ENCODE measurements at regions not wholly inside any gene's neighbourhood (a gene's known extent, or its start where the extent isn't known, plus 50 kb on each side); places are given as distances from the start of the nearest gene placed in this dataset.

GRCh38 chr9:117869287-117869686 lies 165.1 kb downstream of the TLR4 start:
- CTCF ChIA-PET = no interaction called here
- no peak overlapping the region for H3K4me3 ChIP-seq (ENCODE audit: low read depth, low read length)
- no peak for DNase-seq (ENCODE audit: low read depth)
- no peaks in the 10 kb centered on the region for H3K36me3 ChIP-seq (ENCODE audit: control insufficient read depth, insufficient read depth, low read length)
- no peak for TF ChIP-seq CTCF (IDR thresholded peaks at IDR 0.05; ENCODE audit: insufficient read depth, low read depth, low read length)
- no peaks in the 10 kb centered on the region for H3K27me3 ChIP-seq (ENCODE audit: control insufficient read depth, insufficient read depth, low read length)
- POLR2A ChIA-PET = no interaction called here

GRCh38 chr9:117869712-117870111 lies 165.5 kb downstream of the TLR4 start:
- POLR2A ChIA-PET = no interaction called here
- CTCF ChIA-PET = no interaction called here
- no peaks in the 10 kb centered on the region for H3K36me3 ChIP-seq (ENCODE audit: control insufficient read depth, insufficient read depth, low read length)
- DNase-seq (ENCODE audit: low read depth) = no peak
- no peak for TF ChIP-seq CTCF (IDR thresholded peaks at IDR 0.05; ENCODE audit: insufficient read depth, low read depth, low read length)
- no peaks in the 10 kb centered on the region for H3K27me3 ChIP-seq (ENCODE audit: control insufficient read depth, insufficient read depth, low read length)
- H3K4me3 ChIP-seq (ENCODE audit: low read depth, low read length) = no peak overlapping the region

DNA sequence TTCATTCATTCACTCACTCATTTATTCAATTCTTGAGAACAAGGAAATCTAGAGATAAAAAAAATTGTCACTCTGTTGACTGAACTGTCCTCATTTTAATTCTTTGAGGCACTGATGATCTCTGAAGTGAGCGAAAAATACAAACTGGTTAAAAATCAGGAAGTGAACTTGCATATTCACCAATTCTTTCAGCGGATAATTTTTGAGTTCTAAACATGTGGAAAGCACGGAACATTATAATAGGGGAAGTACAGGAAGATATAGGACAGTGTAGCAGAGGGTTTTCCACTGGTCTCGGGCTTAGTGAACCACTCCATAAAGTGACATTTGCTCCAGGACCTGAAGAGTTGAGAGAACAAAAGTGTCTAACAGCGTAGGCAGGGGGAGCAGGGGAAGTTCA lies 169.5 kb downstream of the TLR4 start:
- DNase-seq (ENCODE audit: low read depth) = no peak
- no peak for TF ChIP-seq CTCF (IDR thresholded peaks at IDR 0.05; ENCODE audit: insufficient read depth, low read depth, low read length)
- Histone ChIP-seq H3K4me3 (ENCODE audit: low read depth, low read length) (no peak overlapping the region), H3K27me3 (ENCODE audit: control insufficient read depth, insufficient read depth, low read length) (no peaks in the 10 kb centered on the region), H3K36me3 (ENCODE audit: control insufficient read depth, insufficient read depth, low read length) (no peaks in the 10 kb centered on the region)
- ChIA-PET POLR2A (no interaction called here), CTCF (no interaction called here)

DNA sequence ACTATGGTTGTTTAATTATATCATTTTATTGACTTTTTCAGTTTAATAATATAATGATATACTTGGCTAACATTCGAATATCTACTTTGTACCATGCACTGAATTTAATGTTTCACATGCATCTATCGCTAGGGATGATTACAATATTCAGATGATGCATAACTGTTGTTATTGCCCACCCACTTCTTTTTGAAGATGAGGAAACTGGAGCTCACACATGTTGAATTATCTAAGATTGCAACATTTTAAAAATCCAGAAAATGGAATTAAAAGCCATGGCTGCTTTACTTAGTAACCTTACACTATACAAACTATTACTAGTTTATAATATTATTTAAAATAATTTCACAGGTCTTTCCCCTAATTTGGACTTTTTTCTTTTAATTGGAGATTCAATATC lies 171.7 kb downstream of the TLR4 start:
- no peaks in the 10 kb centered on the region for H3K36me3 ChIP-seq (ENCODE audit: control insufficient read depth, insufficient read depth, low read length)
- ChIA-PET POLR2A (no interaction called here), CTCF (interaction anchor here (0.6 to 0.9 kb wide), 2 partner anchors 12 to 31 kb away, joined by 3 read pairs; no protein-coding TSS in a partner anchor)
- DNase-seq (ENCODE audit: low read depth) = no peak
- H3K27me3 ChIP-seq (ENCODE audit: control insufficient read depth, insufficient read depth, low read length) = no peaks in the 10 kb centered on the region
- no peak overlapping the region for H3K4me3 ChIP-seq (ENCODE audit: low read depth, low read length)
- TF ChIP-seq CTCF (IDR thresholded peaks at IDR 0.05; ENCODE audit: insufficient read depth, low read depth, low read length) = no peak

DNA sequence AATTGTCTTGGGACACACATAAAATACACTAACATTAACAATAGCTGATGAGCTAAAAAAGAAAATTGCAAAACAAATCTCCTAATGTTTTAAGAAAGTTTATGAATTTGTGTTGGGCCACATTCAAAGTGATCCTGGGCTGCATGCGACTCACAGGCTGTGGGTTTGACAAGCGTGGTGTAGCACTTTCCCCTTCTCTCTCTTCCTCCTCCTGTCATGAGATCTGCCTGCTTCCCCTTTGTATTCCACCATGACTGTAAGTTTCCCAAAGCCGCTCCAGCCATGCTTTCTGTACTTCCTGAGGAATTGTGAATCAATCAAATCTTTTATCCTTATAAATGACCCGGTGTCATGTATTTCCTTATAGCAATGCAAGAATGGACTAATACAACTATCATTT lies 178.0 kb downstream of the TLR4 start:
- ChIA-PET POLR2A (no interaction called here), CTCF (no interaction called here)
- TF ChIP-seq CTCF (IDR thresholded peaks at IDR 0.05; ENCODE audit: insufficient read depth, low read depth, low read length) = no peak
- H3K27me3 ChIP-seq (ENCODE audit: control insufficient read depth, insufficient read depth, low read length) = no peaks in the 10 kb centered on the region
- no peaks in the 10 kb centered on the region for H3K36me3 ChIP-seq (ENCODE audit: control insufficient read depth, insufficient read depth, low read length)
- no peak overlapping the region for H3K4me3 ChIP-seq (ENCODE audit: low read depth, low read length)
- no peak for DNase-seq (ENCODE audit: low read depth)

Measured in BJ (cell line).